H7 (cell line): ENCODE measurements at regions not wholly inside any gene's neighbourhood (a gene's known extent, or its start where the extent isn't known, plus 50 kb on each side); places are given as distances from the start of the nearest gene placed in this dataset.

Experiments used
- DNase-seq: peaks from one replicate; pipeline ENCODE4 v3.0.0; 2012
- H3K27me3 ChIP-seq: 2 replicates; pipeline ENCODE4 v1.6.0; 2011; ENCODE audit warnings: mild to moderate bottlenecking, low read length; ENCODE audit not compliant: control insufficient read depth, insufficient read depth
- H3K36me3 ChIP-seq: replicated peaks from 2 replicates; pipeline ENCODE4 v1.5.1; 2011; ENCODE audit warnings: low read length; ENCODE audit not compliant: control insufficient read depth, insufficient read depth
- H3K4me3 ChIP-seq: 2 replicates; pipeline ENCODE4 v1.5.1; 2011; ENCODE audit warnings: low read depth, mild to moderate bottlenecking, control low read depth, low read length, moderate library complexity; ENCODE audit not compliant: insufficient read depth

DNA sequence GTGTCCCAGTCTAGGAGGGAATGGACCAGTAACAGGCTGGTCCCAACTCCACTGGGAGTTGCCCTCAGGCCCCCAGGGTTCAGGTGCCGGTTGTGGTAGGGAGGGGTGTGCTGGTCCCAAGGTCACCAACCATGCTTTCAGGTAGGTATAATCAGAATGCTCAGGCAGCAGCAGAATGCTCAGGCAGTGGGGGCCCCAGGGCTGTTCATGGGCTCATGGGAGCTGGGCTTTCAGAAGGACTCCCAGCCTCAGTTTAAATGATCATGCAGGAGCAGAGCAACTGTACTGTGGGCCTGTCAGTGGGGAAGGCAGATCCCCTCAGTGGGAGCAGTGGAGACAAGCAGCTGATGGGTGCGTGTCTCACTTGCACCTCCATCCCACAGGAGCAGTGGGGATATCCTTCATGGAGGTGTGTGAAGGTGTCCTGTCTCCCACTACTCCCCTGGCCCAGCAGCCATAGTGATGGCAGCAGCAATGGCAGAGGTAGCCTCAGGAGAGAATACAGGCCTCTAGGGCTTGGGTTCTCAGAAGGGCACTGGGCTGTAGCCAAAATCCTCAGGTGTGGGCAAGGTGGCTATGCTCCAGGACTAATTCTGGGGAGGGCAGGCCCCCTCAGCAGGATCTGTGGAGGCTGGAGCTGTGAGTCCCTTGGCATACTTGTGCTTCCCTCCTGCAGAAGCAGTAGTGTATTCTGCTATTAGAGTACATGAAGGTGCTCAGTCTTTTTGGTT lies 917.3 kb upstream of the B3GALT2 start:
- Histone ChIP-seq H3K36me3 (no peaks in the 10 kb centered on the region), H3K27me3 (no peaks in the 10 kb centered on the region), H3K4me3 (no peak overlapping the region)
- no peak for DNase-seq

DNA sequence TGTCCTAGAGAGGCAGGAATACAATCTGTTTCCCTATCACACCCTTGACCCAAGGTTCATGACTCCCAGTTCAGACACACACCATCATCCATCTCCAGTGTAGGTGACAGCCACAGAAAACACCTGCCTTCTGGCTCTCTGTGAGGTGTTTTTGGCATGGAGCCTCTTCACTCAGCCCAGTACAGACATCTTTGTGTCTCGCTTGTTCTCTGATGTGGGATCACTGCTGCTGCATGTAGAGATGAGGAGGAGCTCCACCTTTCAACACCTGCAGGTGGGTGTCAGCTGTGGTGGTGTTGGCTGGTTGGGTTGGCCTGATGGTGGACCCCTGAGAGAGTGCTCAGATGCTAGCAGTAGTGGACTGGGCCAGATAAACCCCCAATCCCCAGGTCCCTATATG lies 916.7 kb upstream of the B3GALT2 start:
- no peak overlapping the region for H3K4me3 ChIP-seq
- no peaks in the 10 kb centered on the region for H3K27me3 ChIP-seq
- H3K36me3 ChIP-seq: no peaks in the 10 kb centered on the region
- DNase-seq: no peak

DNA sequence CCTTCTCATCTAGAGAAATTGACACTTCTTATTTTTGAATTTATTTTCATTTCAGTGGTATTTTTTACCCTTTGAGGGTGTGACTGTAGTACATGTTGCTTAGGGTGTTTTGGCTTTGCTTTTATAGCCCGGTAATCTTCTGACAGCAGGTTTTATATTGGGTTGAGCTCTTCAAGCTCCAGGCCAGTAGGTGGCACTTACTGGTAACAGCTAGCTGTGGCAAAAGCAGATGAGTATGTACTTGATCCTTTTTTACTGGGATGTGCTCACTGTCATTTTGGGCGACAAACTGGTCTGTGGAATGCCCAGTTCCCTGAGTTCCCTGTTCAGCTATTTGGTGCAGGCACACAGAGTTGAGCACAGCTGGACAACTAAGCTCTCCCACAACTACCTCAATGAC lies 916.2 kb upstream of the B3GALT2 start:
- no peak overlapping the region for H3K4me3 ChIP-seq
- H3K27me3 ChIP-seq: no peaks in the 10 kb centered on the region
- no peaks in the 10 kb centered on the region for H3K36me3 ChIP-seq
- no peak for DNase-seq

DNA sequence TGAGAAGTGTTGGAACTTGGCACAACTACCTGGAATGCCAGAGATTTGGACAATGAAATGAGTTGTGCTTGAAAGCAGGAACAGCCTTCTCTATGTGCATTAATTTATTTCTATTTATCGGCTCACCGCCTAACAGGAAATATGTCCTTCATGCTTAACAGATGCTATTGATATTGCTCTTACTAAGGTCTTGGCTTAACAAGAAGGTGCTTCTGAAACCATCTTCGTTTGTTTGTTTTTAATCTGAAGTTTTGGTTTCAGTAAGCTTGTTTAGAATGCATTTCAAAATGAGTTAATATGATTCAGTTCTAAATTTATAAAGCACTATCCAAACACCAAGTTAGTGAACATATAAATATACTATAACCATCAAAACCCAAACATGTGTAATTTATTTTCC lies 898.3 kb upstream of the B3GALT2 start:
- Histone ChIP-seq H3K36me3 (no peaks in the 10 kb centered on the region), H3K27me3 (no peaks in the 10 kb centered on the region), H3K4me3 (no peak overlapping the region)
- DNase-seq: no peak

DNA sequence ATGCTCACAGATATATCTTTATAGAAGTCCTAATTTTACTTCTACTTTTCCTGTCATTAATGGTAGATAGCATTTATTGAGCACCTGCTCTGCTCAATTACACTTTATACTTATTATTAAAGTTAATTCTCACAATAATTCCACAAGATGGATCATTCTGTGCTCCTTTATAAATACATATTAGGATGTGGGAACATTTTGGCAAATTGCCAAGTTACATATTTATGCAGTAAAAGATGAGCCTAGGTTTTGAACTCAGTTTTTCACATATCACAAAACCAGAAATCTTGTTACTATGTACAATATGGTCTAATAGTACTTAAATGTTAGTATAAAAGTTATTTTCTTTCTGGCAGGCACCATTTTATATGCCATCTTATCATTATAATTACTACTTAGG lies 895.0 kb upstream of the B3GALT2 start:
- no peak overlapping the region for H3K4me3 ChIP-seq
- no peak for DNase-seq
- H3K36me3 ChIP-seq: no peaks in the 10 kb centered on the region
- no peaks in the 10 kb centered on the region for H3K27me3 ChIP-seq

DNA sequence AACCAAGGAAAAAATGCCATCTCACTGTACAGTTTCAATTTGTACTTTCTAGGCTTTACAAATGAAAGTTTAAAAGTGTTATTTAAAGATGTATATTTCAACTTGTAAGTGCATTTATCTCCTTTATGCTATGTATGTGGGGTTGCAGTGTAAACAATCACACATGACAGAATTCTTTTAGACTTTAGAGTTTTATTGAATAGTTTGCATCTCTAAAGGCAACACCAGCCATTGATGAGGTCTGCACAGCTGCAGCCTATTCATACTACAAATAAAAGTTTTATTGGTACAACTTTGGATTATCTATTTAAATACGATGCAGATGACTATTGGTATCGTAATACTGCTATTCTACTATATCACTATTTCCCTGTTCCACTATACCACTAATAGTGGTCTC lies 894.4 kb upstream of the B3GALT2 start:
- DNase-seq: no peak
- Histone ChIP-seq H3K27me3 (no peaks in the 10 kb centered on the region), H3K4me3 (no peak overlapping the region), H3K36me3 (no peaks in the 10 kb centered on the region)

DNA sequence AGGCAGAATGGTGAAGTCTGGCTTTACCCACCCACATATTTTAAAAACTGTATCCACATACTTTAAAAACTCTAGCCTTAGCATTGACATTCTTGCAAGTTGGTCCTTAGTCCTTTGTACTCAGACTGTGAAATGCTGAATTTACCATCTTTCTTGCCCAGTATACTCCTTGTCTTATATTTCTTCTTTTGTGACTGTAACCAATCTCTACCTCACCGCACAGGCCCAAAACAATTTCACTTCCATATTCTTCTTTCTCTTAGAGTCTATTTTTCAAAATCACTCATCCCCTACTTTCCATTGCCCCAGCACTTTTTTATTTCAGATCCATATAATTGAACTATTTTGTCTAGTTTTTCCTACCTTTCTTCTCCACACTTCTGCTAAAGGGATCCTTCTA lies 892.4 kb upstream of the B3GALT2 start:
- Histone ChIP-seq H3K4me3 (no peak overlapping the region), H3K36me3 (no peaks in the 10 kb centered on the region), H3K27me3 (no peaks in the 10 kb centered on the region)
- DNase-seq: no peak

DNA sequence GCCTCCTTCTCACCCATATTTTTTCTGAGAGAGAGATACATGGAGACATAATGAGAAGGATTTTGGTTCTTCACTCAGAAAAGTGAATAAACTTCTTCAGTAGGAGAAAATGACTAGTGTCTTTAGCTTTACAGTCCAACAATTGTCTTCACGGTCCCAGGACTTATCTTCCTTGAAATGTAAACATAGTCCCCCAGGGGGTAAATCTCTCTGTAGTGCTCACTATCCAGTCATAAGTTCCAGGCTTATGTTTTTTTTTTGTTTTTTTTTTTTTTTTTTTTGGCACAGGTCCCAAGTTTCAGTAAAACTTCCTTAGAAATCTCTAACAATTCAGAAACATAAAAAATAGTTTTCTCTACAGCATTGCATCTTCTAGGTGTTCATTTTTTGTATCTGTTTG lies 890.2 kb upstream of the B3GALT2 start:
- Histone ChIP-seq H3K4me3 (no peak overlapping the region), H3K36me3 (no peaks in the 10 kb centered on the region), H3K27me3 (no peaks in the 10 kb centered on the region)
- DNase-seq: no peak

DNA sequence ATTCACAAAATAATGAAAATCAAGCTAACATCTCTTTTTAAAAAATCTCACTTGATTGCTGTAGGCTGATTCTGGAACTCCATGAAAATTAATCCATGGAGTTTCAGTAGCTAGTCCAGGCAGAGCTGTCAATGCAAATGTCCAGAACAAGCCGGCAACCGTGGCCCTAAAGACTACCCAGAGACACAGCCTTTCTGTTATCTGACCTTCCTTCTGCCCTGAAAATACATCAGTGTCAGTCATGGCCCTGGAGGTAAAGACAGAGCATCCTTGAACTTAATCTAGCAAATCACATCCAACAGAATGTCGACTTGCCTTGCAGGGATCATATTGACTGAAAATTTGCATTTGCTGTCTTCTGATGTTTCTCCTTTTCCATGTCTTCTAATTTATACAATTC lies 887.4 kb upstream of the B3GALT2 start:
- Histone ChIP-seq H3K27me3 (no peaks in the 10 kb centered on the region), H3K36me3 (no peaks in the 10 kb centered on the region), H3K4me3 (no peak overlapping the region)
- DNase-seq: no peak

DNA sequence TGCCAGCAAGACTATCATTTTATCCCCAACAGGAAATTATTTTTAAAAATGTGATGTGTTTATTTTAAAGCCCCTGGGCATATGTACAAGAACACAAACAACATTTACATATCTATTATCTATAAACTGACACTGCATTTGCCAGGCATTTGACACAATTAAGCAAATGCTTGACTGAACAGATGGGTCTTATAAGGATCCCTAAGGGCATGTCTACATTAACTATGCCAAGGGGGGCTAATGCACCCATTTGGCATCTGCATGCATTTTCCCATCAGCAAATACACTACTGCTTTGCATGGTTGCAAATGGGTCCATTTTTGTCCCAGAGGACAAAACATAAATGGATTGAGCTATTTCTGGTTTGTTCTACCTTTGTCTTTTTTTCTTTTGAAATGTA lies 884.8 kb upstream of the B3GALT2 start:
- H3K36me3 ChIP-seq: no peaks in the 10 kb centered on the region
- H3K4me3 ChIP-seq: no peak overlapping the region
- no peak for DNase-seq
- H3K27me3 ChIP-seq: no peaks in the 10 kb centered on the region

DNA sequence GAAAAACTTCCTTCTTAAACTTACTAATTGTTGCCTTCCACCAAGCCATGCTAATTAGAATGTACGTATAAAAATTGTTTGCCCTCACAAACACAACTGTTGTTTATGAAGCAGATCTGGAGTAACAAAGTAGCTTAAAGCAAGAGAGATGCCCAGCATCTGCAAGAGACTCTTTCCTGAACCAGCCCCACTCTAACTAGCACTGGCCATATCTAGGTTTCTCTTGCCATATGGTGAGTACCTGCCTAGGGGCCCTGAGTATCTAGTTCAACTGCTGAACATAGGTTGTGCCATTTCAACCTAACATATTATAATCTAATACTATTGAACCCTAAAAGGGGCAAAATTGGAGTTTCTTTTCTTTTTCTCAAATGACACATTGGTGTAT lies 883.4 kb upstream of the B3GALT2 start:
- H3K36me3 ChIP-seq: no peaks in the 10 kb centered on the region
- DNase-seq: no peak
- no peak overlapping the region for H3K4me3 ChIP-seq
- H3K27me3 ChIP-seq: no peaks in the 10 kb centered on the region

DNA sequence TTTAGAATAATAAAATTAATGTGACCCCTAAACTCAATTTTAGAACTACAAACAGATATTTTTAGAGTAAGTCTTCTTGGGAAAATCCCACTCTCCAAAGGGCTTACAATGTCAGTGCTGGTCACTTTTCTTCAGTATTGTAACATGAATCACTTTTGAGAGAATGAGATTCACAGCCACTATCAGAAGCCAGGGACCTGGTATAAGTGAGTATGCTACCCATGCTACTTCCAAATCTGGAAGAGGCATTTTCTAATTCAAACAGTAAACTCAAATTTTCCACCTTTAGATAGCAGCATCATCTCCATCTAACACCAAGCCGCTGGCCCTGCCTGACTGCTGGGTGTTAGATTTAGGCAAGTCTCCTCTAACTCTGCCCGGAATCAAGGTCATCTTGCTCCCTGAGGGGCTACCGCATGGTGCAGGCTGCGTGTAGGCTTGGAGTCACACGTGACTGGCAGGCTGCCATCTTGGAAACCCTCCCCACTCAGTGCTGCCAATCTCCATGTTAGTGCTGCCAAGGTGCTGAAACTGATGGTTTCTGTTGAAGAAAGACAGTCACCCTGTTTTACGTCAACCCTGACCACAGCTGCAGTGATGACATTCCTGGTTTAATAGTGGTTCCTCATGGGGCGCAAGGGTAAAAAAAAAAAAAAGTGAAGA lies 882.9 kb upstream of the B3GALT2 start:
- Histone ChIP-seq H3K4me3 (no peak overlapping the region), H3K27me3 (no peaks in the 10 kb centered on the region), H3K36me3 (no peaks in the 10 kb centered on the region)
- no peak for DNase-seq

DNA sequence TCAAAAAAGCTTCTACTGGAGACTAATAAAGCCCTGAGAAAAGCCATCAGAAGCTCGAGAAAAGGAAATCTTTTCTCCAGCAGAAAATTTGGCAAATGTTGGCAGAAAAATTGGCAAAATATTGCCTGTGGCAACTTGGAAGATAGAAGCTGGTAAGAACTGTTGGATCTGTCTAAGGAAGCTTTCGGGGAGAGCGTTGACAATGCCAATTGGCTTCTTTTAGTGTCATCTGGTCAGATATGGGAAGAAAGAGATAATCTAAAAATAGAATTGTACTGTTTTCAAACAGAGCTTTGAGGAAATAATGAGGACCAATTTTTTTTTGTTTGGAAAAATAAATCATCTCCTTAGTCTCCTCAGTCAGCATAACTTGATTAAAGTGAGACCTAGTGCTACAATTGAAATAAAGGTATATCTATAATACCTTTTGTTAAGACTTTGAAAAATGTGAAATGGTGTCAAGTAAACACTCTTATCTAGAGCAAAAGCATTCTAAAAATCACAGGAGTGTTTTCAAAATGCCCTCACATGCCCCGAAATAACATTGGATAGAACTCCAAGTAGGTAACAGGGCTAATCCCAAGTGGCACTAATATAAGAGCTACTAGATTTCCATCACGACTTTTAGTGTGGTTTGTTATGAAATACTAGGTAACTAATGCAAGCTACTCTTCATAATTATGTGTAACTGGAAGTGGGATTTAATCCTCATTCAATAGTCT lies 882.2 kb upstream of the B3GALT2 start:
- Histone ChIP-seq H3K36me3 (no peaks in the 10 kb centered on the region), H3K4me3 (no peak overlapping the region), H3K27me3 (no peaks in the 10 kb centered on the region)
- no peak for DNase-seq

DNA sequence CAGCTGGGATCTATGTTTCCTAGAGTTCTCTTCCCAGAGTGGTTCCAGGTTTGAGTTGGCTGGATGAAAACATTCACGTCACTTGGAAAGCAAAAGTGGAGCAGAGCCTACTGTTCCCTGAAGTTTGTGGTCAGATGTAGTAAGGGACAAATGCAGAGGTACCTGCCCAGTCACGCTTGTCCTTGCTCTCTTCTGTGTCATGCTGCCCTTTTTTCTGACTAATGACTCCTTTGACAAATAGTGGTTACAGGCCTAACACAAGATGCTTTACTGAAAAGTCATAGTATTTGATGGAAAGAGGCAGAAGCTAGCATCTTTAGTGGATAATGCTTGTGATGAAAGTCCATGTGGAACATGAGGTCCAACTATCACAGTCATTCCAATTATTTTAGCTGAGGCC lies 881.4 kb upstream of the B3GALT2 start:
- Histone ChIP-seq H3K4me3 (no peak overlapping the region), H3K27me3 (no peaks in the 10 kb centered on the region), H3K36me3 (no peaks in the 10 kb centered on the region)
- DNase-seq: no peak

DNA sequence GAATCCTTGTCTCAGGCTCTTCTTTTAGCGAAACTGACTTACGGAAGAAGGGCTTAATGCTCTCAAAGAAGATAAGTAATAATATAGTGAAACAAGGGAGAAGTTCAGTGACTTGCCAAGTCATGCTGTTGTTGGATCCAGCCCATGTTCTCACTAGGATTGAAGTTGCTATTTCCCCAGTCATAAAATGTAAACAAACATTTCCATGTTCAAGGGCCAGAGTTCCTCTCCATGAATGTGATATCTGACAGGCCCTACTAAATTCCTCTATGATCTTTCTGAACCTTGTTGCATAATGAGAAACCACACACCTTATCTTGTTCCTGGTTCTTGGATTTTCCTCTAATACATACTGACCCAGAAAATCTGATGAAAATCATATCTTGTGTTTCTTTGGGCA lies 876.5 kb upstream of the B3GALT2 start:
- Histone ChIP-seq H3K36me3 (no peaks in the 10 kb centered on the region), H3K4me3 (no peak overlapping the region), H3K27me3 (no peaks in the 10 kb centered on the region)
- DNase-seq: no peak
